ENCODE measurements at regions not wholly inside any gene's neighbourhood (a gene's known extent, or its start where the extent isn't known, plus 50 kb on each side); places are given as distances from the start of the nearest gene placed in this dataset.

DNA sequence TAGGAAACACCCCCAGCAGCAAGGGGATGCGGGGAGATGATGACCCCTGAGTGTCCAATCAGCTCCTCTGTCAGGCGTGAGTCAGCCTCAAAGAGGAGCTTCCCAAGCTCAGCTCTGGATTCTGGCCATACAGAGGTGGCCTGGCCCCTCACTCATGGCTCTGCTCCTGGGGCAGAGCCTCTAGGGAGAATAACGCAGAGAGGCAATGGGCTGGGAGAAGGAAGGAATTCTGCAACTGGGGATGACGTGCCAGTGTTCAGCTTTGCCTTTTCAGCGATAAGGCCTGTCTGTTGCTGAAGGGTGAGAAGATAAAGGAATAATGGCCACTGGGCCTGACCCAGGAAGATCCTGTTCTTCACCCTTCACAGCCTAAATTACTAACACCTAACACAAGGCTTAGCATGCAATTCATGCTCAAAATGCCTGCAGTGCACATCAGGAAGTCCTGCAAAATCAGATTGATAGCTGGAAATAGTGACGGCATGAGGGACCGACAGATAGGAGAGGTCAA is 92.2 kb downstream of the TBX19 start:
- TF ChIP-seq, protein P1, sequence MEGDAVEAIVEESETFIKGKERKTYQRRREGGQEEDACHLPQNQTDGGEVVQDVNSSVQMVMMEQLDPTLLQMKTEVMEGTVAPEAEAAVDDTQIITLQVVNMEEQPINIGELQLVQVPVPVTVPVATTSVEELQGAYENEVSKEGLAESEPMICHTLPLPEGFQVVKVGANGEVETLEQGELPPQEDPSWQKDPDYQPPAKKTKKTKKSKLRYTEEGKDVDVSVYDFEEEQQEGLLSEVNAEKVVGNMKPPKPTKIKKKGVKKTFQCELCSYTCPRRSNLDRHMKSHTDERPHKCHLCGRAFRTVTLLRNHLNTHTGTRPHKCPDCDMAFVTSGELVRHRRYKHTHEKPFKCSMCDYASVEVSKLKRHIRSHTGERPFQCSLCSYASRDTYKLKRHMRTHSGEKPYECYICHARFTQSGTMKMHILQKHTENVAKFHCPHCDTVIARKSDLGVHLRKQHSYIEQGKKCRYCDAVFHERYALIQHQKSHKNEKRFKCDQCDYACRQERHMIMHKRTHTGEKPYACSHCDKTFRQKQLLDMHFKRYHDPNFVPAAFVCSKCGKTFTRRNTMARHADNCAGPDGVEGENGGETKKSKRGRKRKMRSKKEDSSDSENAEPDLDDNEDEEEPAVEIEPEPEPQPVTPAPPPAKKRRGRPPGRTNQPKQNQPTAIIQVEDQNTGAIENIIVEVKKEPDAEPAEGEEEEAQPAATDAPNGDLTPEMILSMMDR (conservative IDR thresholded peaks at IDR 0.05 in 1 of 2, IDR thresholded peaks at IDR 0.05 in 1 of 2; ENCODE audit: extremely low read depth in 1 of 2, insufficient read depth in 1 of 2, low read depth in 1 of 2, low read length in 2 of 2) = no peak
- TF ChIP-seq EZH2 (IDR thresholded peaks at IDR 0.05; ENCODE audit: borderline replicate concordance, low read length) = no peak

All from mammary epithelial cell (primary cell).